CD14-positive monocyte (primary cell): ENCODE measurements at regions not wholly inside any gene's neighbourhood (a gene's known extent, or its start where the extent isn't known, plus 50 kb on each side); places are given as distances from the start of the nearest gene placed in this dataset.

Source experiments
- DNase-seq, 3 donors: peaks; one replicate each; pipeline ENCODE4 v3.0.0-alpha.2; 2011 to 2022
- H2AFZ ChIP-seq: 2 replicates; pipeline ENCODE4 v1.6.0; 2012; ENCODE audit warnings: mild to moderate bottlenecking, low read depth, low read length, inconsistent platforms; ENCODE audit not compliant: insufficient read depth, poor library complexity, severe bottlenecking
- H3K27ac ChIP-seq, 2 donors: 1 replicate in 1 of 2; 2 replicates in 1 of 2; pipeline ENCODE4 v1.5.1; 2012 to 2013; ENCODE audit warnings: low read length in 2 of 2, control low read depth in 1 of 2, inconsistent platforms in 1 of 2, low read depth in 1 of 2, mild to moderate bottlenecking in 1 of 2
- H3K27me3 ChIP-seq, 2 donors: one replicate each; pipeline versions ENCODE4 v1.6.0 to v1.6.1; 2011 to 2013; ENCODE audit warnings: low read length in 2 of 2; ENCODE audit not compliant: control insufficient read depth in 2 of 2, insufficient read depth in 2 of 2
- H3K36me3 ChIP-seq, 2 donors: replicated peaks in 1 of 2; 1 replicate in 1 of 2; 2 replicates in 1 of 2; pipeline versions ENCODE4 v1.5.1 to v1.6.1; 2012 to 2013; ENCODE audit warnings: low read length in 2 of 2, control low read depth in 1 of 2, inconsistent platforms in 1 of 2, mild to moderate bottlenecking in 1 of 2; ENCODE audit not compliant: insufficient read depth in 2 of 2, control insufficient read depth in 1 of 2
- H3K4me1 ChIP-seq, 2 donors: 1 replicate in 1 of 2; 2 replicates in 1 of 2; pipeline versions ENCODE4 v1.5.1 to v1.6.1; 2012 to 2013; ENCODE audit warnings: low read length in 2 of 2, control low read depth in 1 of 2, inconsistent platforms in 1 of 2, mild to moderate bottlenecking in 1 of 2, moderate library complexity in 1 of 2; ENCODE audit not compliant: insufficient read depth in 2 of 2, control insufficient read depth in 1 of 2
- H3K4me2 ChIP-seq: replicated peaks from 2 replicates; pipeline ENCODE3; 2012; ENCODE audit warnings: low read length, moderate library complexity, mild to moderate bottlenecking; ENCODE audit not compliant: poor library complexity, severe bottlenecking; ENCODE audit errors: extremely low read depth
- H3K4me3 ChIP-seq, 3 experiments: fragments of 200-600 bp in 1 of 3; sonication (generic) in 1 of 3; replicated peaks in 1 of 3; 1 replicate in 2 of 3; 2 replicates in 1 of 3; pipeline ENCODE4 v1.5.1; 2011 to 2013; ENCODE audit warnings: low read length in 3 of 3, mild to moderate bottlenecking in 3 of 3, control low read depth in 2 of 3, low read depth in 2 of 3, inconsistent platforms in 1 of 3, moderate library complexity in 1 of 3
- H3K79me2 ChIP-seq: 2 replicates; pipeline ENCODE4 v1.6.0; 2012; ENCODE audit warnings: mild to moderate bottlenecking, control low read depth, inconsistent platforms, low read length, moderate library complexity; ENCODE audit not compliant: insufficient read depth
- H3K9ac ChIP-seq: 2 replicates; pipeline ENCODE4 v1.6.0; 2017; ENCODE audit warnings: low read length, mild to moderate bottlenecking; ENCODE audit not compliant: insufficient read depth, poor library complexity, severe bottlenecking
- H3K9me3 ChIP-seq, 2 donors: replicated peaks in 1 of 2; 1 replicate in 1 of 2; 2 replicates in 1 of 2; pipeline versions ENCODE4 v1.5.1 to v1.6.1; 2012 to 2013; ENCODE audit warnings: low read length in 2 of 2, control low read depth in 1 of 2; ENCODE audit not compliant: control insufficient read depth in 1 of 2, insufficient read depth in 1 of 2
- H4K20me1 ChIP-seq: 2 replicates; pipeline ENCODE4 v1.6.0; 2012; ENCODE audit warnings: mild to moderate bottlenecking, low read length, control low read depth, moderate library complexity; ENCODE audit not compliant: insufficient read depth
- H3K27ac Mint-ChIP-seq, 7 donors: one replicate each; pipeline ENCODE4 v1.8.0; 2020; ENCODE audit warnings: mild to moderate bottlenecking in 7 of 7, mixed read lengths in 7 of 7, moderate library complexity in 6 of 7, inconsistent platforms in 2 of 7
- H3K27me3 Mint-ChIP-seq, 3 donors: one replicate each; pipeline ENCODE4 v1.8.0; 2021 to 2022; ENCODE audit warnings: low read depth in 3 of 3, mild to moderate bottlenecking in 3 of 3, mixed read lengths in 3 of 3, moderate library complexity in 3 of 3, inconsistent platforms in 1 of 3
- H3K36me3 Mint-ChIP-seq, 2 donors: one replicate each; pipeline ENCODE4 v1.8.0; 2020; ENCODE audit warnings: mixed read lengths in 2 of 2, inconsistent platforms in 1 of 2, mild to moderate bottlenecking in 1 of 2
- H3K4me1 Mint-ChIP-seq: one replicate; pipeline ENCODE4 v1.8.0; 2020; ENCODE audit warnings: mild to moderate bottlenecking, mixed read lengths
- H3K4me3 Mint-ChIP-seq, 2 donors: one replicate each; pipeline ENCODE4 v1.8.0; 2020; ENCODE audit warnings: mild to moderate bottlenecking in 2 of 2, mixed read lengths in 2 of 2, moderate library complexity in 1 of 2
- H3K9me3 Mint-ChIP-seq, 7 donors: one replicate each; pipeline ENCODE4 v1.8.0; 2020 to 2022; ENCODE audit warnings: mixed read lengths in 7 of 7, mild to moderate bottlenecking in 6 of 7, moderate library complexity in 6 of 7, inconsistent platforms in 2 of 7
- WGBS: methylation state at CpG from one replicate; pipeline ENCODE4 v1.1.5; 2013; ENCODE audit warnings: missing lambda C conversion rate; ENCODE audit not compliant: insufficient coverage; 5-methylcytosine and 5-hydroxymethylcytosine counted together
- intact Hi-C, 2 donors: fragments of 100-400 bp; cut with micrococcal nuclease; formaldehyde crosslinking; loops; one replicate each; pipeline versions ENCODE4 v1.15.0 to v1.15.1; 2023
- TF ChIP-seq, protein P1 (sequence below): fragments of 200-600 bp; IDR thresholded peaks from one replicate; pipeline ENCODE4 v1.8.0; 2022; ENCODE audit warnings: antibody characterized with exemption, mild to moderate bottlenecking

- Histone ChIP-seq H3K9me3 (peaks cover 3 to 5% of the 10 kb centered on the region in 2 donors), H3K4me3 (no peak overlapping the region), H3K4me1 (no peaks in the 10 kb centered on the region), H2AFZ (no peak overlapping the region), H3K27ac (no peak overlapping the region), H4K20me1 (no peaks in the 10 kb centered on the region), H3K36me3 (no peaks in the 10 kb centered on the region), H3K79me2 (no peaks in the 10 kb centered on the region), H3K4me2 (no peak overlapping the region), H3K9ac (no peak overlapping the region), H3K27me3 (no peaks in the 10 kb centered on the region)
- Mint-ChIP-seq H3K9me3 (peaks cover 0 to 4% (median 2%) of the 10 kb centered on the region in 7 donors), H3K36me3 (no peaks in the 10 kb centered on the region), H3K27ac (no peak overlapping the region), H3K27me3 (no peaks in the 10 kb centered on the region), H3K4me1 (no peaks in the 10 kb centered on the region), H3K4me3 (no peak overlapping the region)
- no peak for DNase-seq
- intact Hi-C loops, result no loop called here
- TF ChIP-seq, protein P1, sequence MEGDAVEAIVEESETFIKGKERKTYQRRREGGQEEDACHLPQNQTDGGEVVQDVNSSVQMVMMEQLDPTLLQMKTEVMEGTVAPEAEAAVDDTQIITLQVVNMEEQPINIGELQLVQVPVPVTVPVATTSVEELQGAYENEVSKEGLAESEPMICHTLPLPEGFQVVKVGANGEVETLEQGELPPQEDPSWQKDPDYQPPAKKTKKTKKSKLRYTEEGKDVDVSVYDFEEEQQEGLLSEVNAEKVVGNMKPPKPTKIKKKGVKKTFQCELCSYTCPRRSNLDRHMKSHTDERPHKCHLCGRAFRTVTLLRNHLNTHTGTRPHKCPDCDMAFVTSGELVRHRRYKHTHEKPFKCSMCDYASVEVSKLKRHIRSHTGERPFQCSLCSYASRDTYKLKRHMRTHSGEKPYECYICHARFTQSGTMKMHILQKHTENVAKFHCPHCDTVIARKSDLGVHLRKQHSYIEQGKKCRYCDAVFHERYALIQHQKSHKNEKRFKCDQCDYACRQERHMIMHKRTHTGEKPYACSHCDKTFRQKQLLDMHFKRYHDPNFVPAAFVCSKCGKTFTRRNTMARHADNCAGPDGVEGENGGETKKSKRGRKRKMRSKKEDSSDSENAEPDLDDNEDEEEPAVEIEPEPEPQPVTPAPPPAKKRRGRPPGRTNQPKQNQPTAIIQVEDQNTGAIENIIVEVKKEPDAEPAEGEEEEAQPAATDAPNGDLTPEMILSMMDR, result no peak
- WGBS, result 33% methylated on average over 1 of the region's 8 CpGs
Observed at GRCh38 chr7:42572056-42572455, 335.0 kb upstream of the GLI3 start.

DNA sequence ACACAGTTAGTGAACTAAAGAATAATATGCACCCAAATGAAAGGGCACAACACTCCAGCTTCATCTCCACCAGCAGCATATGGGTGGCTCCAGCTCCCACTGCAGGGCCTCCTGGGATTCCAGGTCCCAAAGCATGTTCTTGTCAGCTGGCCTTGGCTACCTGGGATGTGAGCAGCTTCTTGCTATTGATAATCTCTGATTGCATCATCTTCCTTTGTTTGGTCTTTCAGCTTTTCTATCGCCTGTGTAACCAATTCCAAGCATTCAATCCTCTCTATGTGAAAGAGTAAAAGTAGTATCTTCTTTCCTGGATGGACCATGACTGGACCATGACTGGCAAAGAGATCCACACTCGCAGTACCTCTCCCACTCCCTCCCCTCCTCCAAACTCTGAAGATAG lies 333.9 kb upstream of the GLI3 start:
- Histone ChIP-seq H3K27ac (no peak overlapping the region), H2AFZ (no peak overlapping the region)
- no CpG with 5 or more reads among the region's 2 CpGs for WGBS

More for the DNA sequence above, 333.9 kb upstream of the GLI3 start:
- intact Hi-C loops, result no loop called here
- no peaks in the 10 kb centered on the region for H3K27me3 Mint-ChIP-seq
- no peaks in the 10 kb centered on the region for H3K27me3 ChIP-seq
- H3K4me1 ChIP-seq, result no peaks in the 10 kb centered on the region
- H3K9ac ChIP-seq, result no peak overlapping the region
- H3K4me1 Mint-ChIP-seq, result no peaks in the 10 kb centered on the region
- peaks cover 3 to 5% of the 10 kb centered on the region in 2 donors for H3K9me3 ChIP-seq
- TF ChIP-seq, protein P1, result no peak
- no peak overlapping the region for H3K4me3 ChIP-seq
- DNase-seq, result no peak
- H3K4me2 ChIP-seq, result no peak overlapping the region
- no peaks in the 10 kb centered on the region for H4K20me1 ChIP-seq
- no peaks in the 10 kb centered on the region for H3K36me3 Mint-ChIP-seq
- H3K79me2 ChIP-seq, result no peaks in the 10 kb centered on the region
- H3K36me3 ChIP-seq, result no peaks in the 10 kb centered on the region
- H3K4me3 Mint-ChIP-seq, result no peak overlapping the region
- no peak overlapping the region for H3K27ac Mint-ChIP-seq
- H3K9me3 Mint-ChIP-seq, result peaks cover 0 to 4% (median 2%) of the 10 kb centered on the region in 7 donors
